ENCODE measurements at regions not wholly inside any gene's neighbourhood (a gene's known extent, or its start where the extent isn't known, plus 50 kb on each side); places are given as distances from the start of the nearest gene placed in this dataset.

DNA sequence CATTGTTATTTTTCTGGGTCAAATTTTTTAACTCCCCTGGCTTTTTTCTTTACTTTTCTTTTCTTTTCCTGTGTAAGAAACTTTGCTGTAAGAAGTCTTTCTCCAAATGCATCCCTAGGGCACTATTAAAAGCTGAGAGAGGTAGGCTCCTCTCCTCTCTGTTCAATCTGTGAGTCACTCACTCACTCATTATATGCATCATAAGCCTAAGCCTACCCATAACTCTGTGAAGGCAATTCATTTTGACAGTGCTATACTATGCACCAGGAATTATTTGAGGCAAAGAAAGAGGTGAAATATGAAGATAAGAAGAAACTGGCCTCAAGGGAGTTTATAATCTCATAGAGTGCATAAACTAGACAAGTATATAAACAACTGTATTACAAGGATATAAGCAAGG lies 67.9 kb upstream of the PRR16 start:
- TF ChIP-seq EZH2 (IDR thresholded peaks at IDR 0.05; ENCODE audit: insufficient read depth, poor library complexity, severe bottlenecking) (no peak), EZH2phosphoT487 (IDR thresholded peaks at IDR 0.05; ENCODE audit: insufficient read depth, low read depth) (no peak)

Data from GM23248 (cell line).